HepG2 (cell line): ENCODE measurements at regions not wholly inside any gene's neighbourhood (a gene's known extent, or its start where the extent isn't known, plus 50 kb on each side); places are given as distances from the start of the nearest gene placed in this dataset.

Source experiments
- ATAC-seq: fragments of 200-7000 bp; cut with Tn5 transposase; 3 replicates; pipeline ENCODE4 v1.9.1; 2020; ENCODE audit warnings: mild to moderate bottlenecking, moderate library complexity
- BruUV-seq: library from RNA; stranded (reverse); fragments of 400-500 nt; replicated peaks from 2 replicates; lab custom pipeline; 2021; lab: Mats Ljungman, UMichigan
- CTCF ChIA-PET: fragments of 300-600 bp; formaldehyde crosslinking; extraction: SDS; loops from one replicate; lab custom pipeline; 2021; ENCODE audit warnings: low total read pairs, inconsistent platforms, low intra/inter-chr PET ratio; lab: Yijun Ruan, JAX
- POLR2A ChIA-PET: fragments of 350-600 bp; sonication (Branson Sonifier 250); formaldehyde crosslinking; loops from one replicate; lab custom pipeline; 2020; ENCODE audit warnings: antibody characterized with exemption, inconsistent platforms; lab: Yijun Ruan, JAX
- DNase-seq: peaks from one replicate; pipeline ENCODE4 v3.0.0-alpha.2; 2015; ENCODE audit warnings: low spot score
- FAIRE-seq: peaks from 3 replicates; lab custom pipeline; 2011; peaks lifted over from hg19 to GRCh38; lab: Jason Lieb, UNC
- H2AFZ ChIP-seq: one replicate; pipeline ENCODE4 v1.6.1; 2011; ENCODE audit warnings: low read length, inconsistent platforms
- H3K27ac ChIP-seq: fragments of 300-600 bp; 3 replicates; pipeline ENCODE4 v1.8.0; 2011; ENCODE audit warnings: mixed run types, mild to moderate bottlenecking, mixed read lengths, low read length, inconsistent platforms; ENCODE audit not compliant: insufficient read depth; ENCODE audit errors: extremely low read length
- H3K27me3 ChIP-seq, 2 experiments: fragments of 200-600 bp in 1 of 2; 2 replicates in 1 of 2; 3 replicates in 1 of 2; pipeline versions ENCODE4 v1.6.0 to v1.8.0; 2011; ENCODE audit warnings: low read length in 2 of 2, mild to moderate bottlenecking in 2 of 2, moderate library complexity in 2 of 2, inconsistent platforms in 1 of 2; ENCODE audit not compliant: insufficient read depth in 2 of 2, control insufficient read depth in 1 of 2
- H3K36me3 ChIP-seq, 2 experiments: fragments of 200-600 bp in 1 of 2; replicated peaks in 1 of 2; 2 replicates in 1 of 2; 3 replicates in 1 of 2; pipeline versions ENCODE4 v1.5.1 to v1.8.0; 2011; ENCODE audit warnings: low read length in 2 of 2, inconsistent platforms in 1 of 2; ENCODE audit not compliant: insufficient read depth in 2 of 2, control insufficient read depth in 1 of 2
- H3K4me1 ChIP-seq: 2 replicates; pipeline ENCODE4 v1.5.1; 2012; ENCODE audit warnings: low read length, inconsistent platforms; ENCODE audit not compliant: insufficient read depth
- H3K4me2 ChIP-seq: 2 replicates; pipeline ENCODE4 v1.6.0; 2011; ENCODE audit warnings: low read depth, low read length, inconsistent platforms
- H3K4me3 ChIP-seq, 3 experiments: fragments of 200-600 bp in 1 of 3; sonication (generic), shearing (Covaris generic) in 1 of 3; replicated peaks in 1 of 3; 2 replicates each; pipeline ENCODE4 v1.5.1; 2011 to 2016; ENCODE audit warnings: low read length in 3 of 3, inconsistent platforms in 2 of 3, low read depth in 2 of 3, mild to moderate bottlenecking in 2 of 3, control low read depth in 1 of 3, mixed read lengths in 1 of 3; ENCODE audit not compliant: insufficient read depth in 1 of 3
- H3K79me2 ChIP-seq: one replicate; pipeline ENCODE4 v1.6.1; 2011; ENCODE audit warnings: low read length, inconsistent platforms; ENCODE audit not compliant: insufficient read depth
- H3K9ac ChIP-seq: 2 replicates; pipeline ENCODE4 v1.6.0; 2011; ENCODE audit warnings: mild to moderate bottlenecking, low read depth, low read length, inconsistent platforms; ENCODE audit not compliant: insufficient read depth
- H3K9me3 ChIP-seq: 2 replicates; pipeline ENCODE4 v1.5.1; 2012; ENCODE audit warnings: mild to moderate bottlenecking, low read length
- H4K20me1 ChIP-seq: 2 replicates; pipeline ENCODE4 v1.6.0; 2011; ENCODE audit warnings: inconsistent platforms, mild to moderate bottlenecking, low read length, moderate library complexity; ENCODE audit not compliant: insufficient read depth
- AHR ChIP-seq: IDR thresholded peaks from 2 replicates; pipeline ENCODE4 v1.6.1; 2018; ENCODE audit warnings: missing genetic modification reagents, missing compliant biosample characterization
- ARNTL ChIP-seq: sonication (generic); formaldehyde crosslinking; IDR thresholded peaks from 2 replicates; pipeline ENCODE4 v1.4.0; 2020; ENCODE audit warnings: mild to moderate bottlenecking, missing genetic modification reagents
- ATF7 ChIP-seq, 2 experiments: fragments of 450-650 bp in 1 of 2; sonication (generic) in 1 of 2; formaldehyde crosslinking in 1 of 2; IDR thresholded peaks; 2 replicates each; pipeline versions ENCODE4 v1.4.0 to v1.6.1; 2016 to 2020; ENCODE audit warnings: antibody characterized with exemption in 1 of 2, mild to moderate bottlenecking in 1 of 2, missing genetic modification reagents in 1 of 2
- HDAC6 ChIP-seq: fragments of 200-600 bp; sonication (generic); IDR thresholded peaks from 2 replicates; pipeline ENCODE4 v1.7.0; 2017; ENCODE audit warnings: mild to moderate bottlenecking, antibody characterized with exemption, low read length, low read depth
- HOXA3 ChIP-seq: sonication (generic); formaldehyde crosslinking; IDR thresholded peaks from 2 replicates; pipeline ENCODE4 v1.5.0; 2020; ENCODE audit warnings: missing genetic modification reagents
- JUND ChIP-seq: sonication (generic); formaldehyde crosslinking; IDR thresholded peaks from 2 replicates; pipeline ENCODE4 v1.8.0; 2022; ENCODE audit warnings: mild to moderate bottlenecking, missing genetic modification reagents
- PRPF4 ChIP-seq: fragments of 200-400 bp; formaldehyde crosslinking; IDR thresholded peaks from 2 replicates; pipeline ENCODE4 v1.6.1; 2016; ENCODE audit warnings: low read length, low read depth; ENCODE audit not compliant: poor library complexity, severe bottlenecking
- RAD51 ChIP-seq: fragments of 450-650 bp; IDR thresholded peaks from 2 replicates; pipeline ENCODE4 v1.6.1; 2016; ENCODE audit warnings: borderline replicate concordance
- RELA ChIP-seq: sonication (generic); formaldehyde crosslinking; IDR thresholded peaks from 2 replicates; pipeline ENCODE4 v1.4.0; 2020; ENCODE audit warnings: missing genetic modification reagents
- SALL2 ChIP-seq: sonication (generic); formaldehyde crosslinking; IDR thresholded peaks from 2 replicates; pipeline ENCODE4 v1.8.1; 2023; ENCODE audit warnings: mild to moderate bottlenecking, missing genetic modification reagents, inconsistent platforms
- STAT6 ChIP-seq: sonication (generic); formaldehyde crosslinking; IDR thresholded peaks from 2 replicates; pipeline ENCODE4 v1.4.0; 2020; ENCODE audit warnings: missing genetic modification reagents, mild to moderate bottlenecking, borderline replicate concordance
- ZBTB7B ChIP-seq: sonication (generic); formaldehyde crosslinking; IDR thresholded peaks from 2 replicates; pipeline ENCODE4 v1.4.0; 2020; ENCODE audit warnings: missing genetic modification reagents
- ZNF205 ChIP-seq: IDR thresholded peaks from 2 replicates; pipeline ENCODE4 v1.6.1; 2018; ENCODE audit warnings: missing biosample characterization, missing genetic modification reagents
- ZNF34 ChIP-seq: sonication (generic); formaldehyde crosslinking; IDR thresholded peaks from 2 replicates; pipeline ENCODE4 v1.4.0; 2020; ENCODE audit warnings: mild to moderate bottlenecking, missing genetic modification reagents, borderline replicate concordance
- in situ Hi-C: cut with HindIII; loops from 2 replicates; pipeline ENCODE4 v1.10.0; 2017; ENCODE audit warnings: low pct_unique_long_range_greater_than_20kb; ENCODE audit not compliant: extremely low pct_ligation_motif_present
- intact Hi-C: fragments of 100-400 bp; cut with micrococcal nuclease; formaldehyde crosslinking; loops from one replicate; pipeline ENCODE4 v1.10.0; 2022; ENCODE audit not compliant: unreplicated experiment
- TF ChIP-seq, protein P1 (sequence below): sonication (generic); formaldehyde crosslinking; IDR thresholded peaks from 2 replicates; pipeline ENCODE4 v1.4.0; 2020; ENCODE audit warnings: missing genetic modification reagents
- TF ChIP-seq, protein P2 (sequence below): sonication (generic); formaldehyde crosslinking; IDR thresholded peaks from 2 replicates; pipeline ENCODE4 v1.5.0; 2020; ENCODE audit warnings: mild to moderate bottlenecking, missing genetic modification reagents

DNA sequence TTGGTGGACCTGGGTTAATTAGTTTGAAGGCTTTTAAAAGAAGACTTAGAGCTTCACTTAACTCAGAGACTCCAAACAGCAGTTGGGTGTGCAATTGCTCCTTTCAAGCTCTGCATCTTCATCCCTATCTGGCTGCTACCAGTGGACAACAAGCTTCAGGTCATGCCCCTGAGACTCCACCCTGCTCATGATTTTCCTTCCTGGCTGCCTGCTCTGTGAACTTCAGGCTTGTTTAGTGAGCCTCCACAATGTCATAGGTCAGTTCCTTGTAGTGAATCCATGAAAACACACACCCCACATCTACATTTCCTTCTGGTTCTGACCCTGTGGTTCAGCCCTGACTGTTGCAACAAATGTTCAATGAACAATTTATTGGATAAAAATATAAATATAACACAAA lies 61.1 kb upstream of the MARCKS start (continued):
- TF ChIP-seq STAT6 (CRISPR knock-in tag) = no peak
- TF ChIP-seq, protein P1, sequence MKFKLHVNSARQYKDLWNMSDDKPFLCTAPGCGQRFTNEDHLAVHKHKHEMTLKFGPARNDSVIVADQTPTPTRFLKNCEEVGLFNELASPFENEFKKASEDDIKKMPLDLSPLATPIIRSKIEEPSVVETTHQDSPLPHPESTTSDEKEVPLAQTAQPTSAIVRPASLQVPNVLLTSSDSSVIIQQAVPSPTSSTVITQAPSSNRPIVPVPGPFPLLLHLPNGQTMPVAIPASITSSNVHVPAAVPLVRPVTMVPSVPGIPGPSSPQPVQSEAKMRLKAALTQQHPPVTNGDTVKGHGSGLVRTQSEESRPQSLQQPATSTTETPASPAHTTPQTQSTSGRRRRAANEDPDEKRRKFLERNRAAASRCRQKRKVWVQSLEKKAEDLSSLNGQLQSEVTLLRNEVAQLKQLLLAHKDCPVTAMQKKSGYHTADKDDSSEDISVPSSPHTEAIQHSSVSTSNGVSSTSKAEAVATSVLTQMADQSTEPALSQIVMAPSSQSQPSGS (CRISPR knock-in tag) = no peak
- no peak for TF ChIP-seq RAD51

DNA sequence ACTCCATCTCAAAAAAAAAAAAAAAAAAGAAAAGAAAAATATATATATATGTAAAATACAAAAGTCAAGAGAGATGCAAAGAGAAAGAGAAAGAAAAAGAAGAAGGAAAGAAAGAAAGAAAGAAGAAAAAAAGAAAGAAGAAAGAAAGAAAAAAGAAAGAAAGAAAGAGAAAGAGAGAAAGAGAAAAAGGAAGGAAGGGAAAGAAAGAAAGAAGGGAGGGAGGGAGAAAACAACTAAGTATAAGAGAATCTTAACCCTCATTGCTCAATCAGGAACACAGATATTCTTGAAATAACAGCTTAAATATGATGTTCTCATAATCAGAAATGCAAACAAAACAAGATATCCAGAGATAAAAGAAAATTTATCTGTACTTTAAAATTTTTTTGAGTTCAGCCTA lies 54.4 kb upstream of the MARCKS start:
- in situ Hi-C loops = no loop called here

More for the DNA sequence above, 54.4 kb upstream of the MARCKS start:
- H4K20me1 ChIP-seq = no peaks in the 10 kb centered on the region
- ATAC-seq (no peak), FAIRE-seq (no peak), DNase-seq (no peak)
- no peaks in the 10 kb centered on the region for H3K79me2 ChIP-seq
- H3K27me3 ChIP-seq = 0 out of 5 replicates have a peak, but pooled peaks cover 0 to 2% of the 10 kb centered on the region in 2 experiments
- H3K9ac ChIP-seq = no peak overlapping the region
- ChIA-PET CTCF (no interaction called here), POLR2A (no interaction called here)
- no peak for TF ChIP-seq RELA
- TF ChIP-seq PRPF4 = no peak
- no peak for TF ChIP-seq ZNF205
- no peak for TF ChIP-seq SALL2 (CRISPR knock-in tag)
- TF ChIP-seq ZNF34 (CRISPR knock-in tag) = no peak
- TF ChIP-seq ATF7 (IDR thresholded peaks at IDR 0.05) = no peak
- TF ChIP-seq ATF7 (CRISPR knock-in tag; IDR thresholded peaks at IDR 0.05) = no peak
- no peak for TF ChIP-seq JUND
- TF ChIP-seq HDAC6 = no peak
- no peak for TF ChIP-seq AHR (CRISPR knock-in tag)
- TF ChIP-seq ZBTB7B (CRISPR knock-in tag) = no peak
- TF ChIP-seq HOXA3 (CRISPR knock-in tag) = no peak
- TF ChIP-seq, protein P2, sequence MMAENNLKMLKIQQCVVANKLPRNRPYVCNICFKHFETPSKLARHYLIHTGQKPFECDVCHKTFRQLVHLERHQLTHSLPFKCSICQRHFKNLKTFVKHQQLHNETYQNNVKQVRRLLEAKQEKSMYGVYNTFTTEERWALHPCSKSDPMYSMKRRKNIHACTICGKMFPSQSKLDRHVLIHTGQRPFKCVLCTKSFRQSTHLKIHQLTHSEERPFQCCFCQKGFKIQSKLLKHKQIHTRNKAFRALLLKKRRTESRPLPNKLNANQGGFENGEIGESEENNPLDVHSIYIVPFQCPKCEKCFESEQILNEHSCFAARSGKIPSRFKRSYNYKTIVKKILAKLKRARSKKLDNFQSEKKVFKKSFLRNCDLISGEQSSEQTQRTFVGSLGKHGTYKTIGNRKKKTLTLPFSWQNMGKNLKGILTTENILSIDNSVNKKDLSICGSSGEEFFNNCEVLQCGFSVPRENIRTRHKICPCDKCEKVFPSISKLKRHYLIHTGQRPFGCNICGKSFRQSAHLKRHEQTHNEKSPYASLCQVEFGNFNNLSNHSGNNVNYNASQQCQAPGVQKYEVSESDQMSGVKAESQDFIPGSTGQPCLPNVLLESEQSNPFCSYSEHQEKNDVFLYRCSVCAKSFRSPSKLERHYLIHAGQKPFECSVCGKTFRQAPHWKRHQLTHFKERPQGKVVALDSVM (CRISPR knock-in tag) = no peak
- TF ChIP-seq ARNTL (CRISPR knock-in tag) = no peak
- H3K4me1 ChIP-seq = peaks cover 10% of the 10 kb centered on the region; the same call in 1 of the 2 replicates
- no peak overlapping the region for H2AFZ ChIP-seq
- H3K36me3 ChIP-seq = no peaks in the 10 kb centered on the region
- no peak overlapping the region for H3K4me3 ChIP-seq
- intact Hi-C loops = no loop called here
- no peak overlapping the region for H3K4me2 ChIP-seq
- no peaks in the 10 kb centered on the region for H3K9me3 ChIP-seq
- BruUV-seq = no TSS peak
- H3K27ac ChIP-seq = no peak overlapping the region
